PC-3 (cell line): ENCODE measurements at regions not wholly inside any gene's neighbourhood (a gene's known extent, or its start where the extent isn't known, plus 50 kb on each side); places are given as distances from the start of the nearest gene placed in this dataset.

Experiments used
- ATAC-seq: fragments of 200-7000 bp; cut with Tn5 transposase; 2 replicates; pipeline ENCODE4 v1.9.1; 2020; ENCODE audit warnings: mild to moderate bottlenecking, moderate library complexity
- BruUV-seq: library from RNA; stranded (reverse); fragments of 400-500 nt; replicated peaks from 2 replicates; lab custom pipeline; 2021; lab: Mats Ljungman, UMichigan
- CTCF ChIA-PET: fragments of 300-600 bp; sonication (Branson Sonifier 250); formaldehyde crosslinking; loops from one replicate; lab custom pipeline; 2022; ENCODE audit warnings: antibody characterized with exemption; lab: Charles Lee
- POLR2A ChIA-PET: fragments of 300-600 bp; sonication (Branson Sonifier 250); formaldehyde crosslinking; loops from one replicate; lab custom pipeline; 2022; ENCODE audit warnings: antibody characterized with exemption; ENCODE audit not compliant: unreplicated experiment; lab: Charles Lee
- DNase-seq: peaks from one replicate; pipeline ENCODE4 v3.0.0-alpha.2; 2015
- H2AFZ ChIP-seq: fragments of 300-600 bp; sonication (generic); 2 replicates; pipeline ENCODE4 v1.6.0; 2016; ENCODE audit warnings: antibody characterized with exemption, low read length
- H3F3A ChIP-seq: fragments of 300-600 bp; sonication (generic); one replicate; pipeline ENCODE4 v1.6.0; 2017; ENCODE audit warnings: antibody characterized with exemption, low read length, control low read depth, mild to moderate bottlenecking; ENCODE audit not compliant: unreplicated experiment
- H3K27ac ChIP-seq: fragments of 300-600 bp; sonication (generic); 2 replicates; pipeline ENCODE4 v1.5.1; 2016; ENCODE audit warnings: mild to moderate bottlenecking, low read length
- H3K27me3 ChIP-seq: fragments of 300-600 bp; sonication (generic); 2 replicates; pipeline ENCODE4 v1.6.1; 2016; ENCODE audit warnings: low read length, mixed read lengths
- H3K36me3 ChIP-seq: fragments of 300-600 bp; sonication (generic); 2 replicates; pipeline ENCODE4 v1.6.1; 2016; ENCODE audit warnings: low read depth, mixed run types, low read length, mixed read lengths
- H3K4me1 ChIP-seq: fragments of 300-600 bp; sonication (generic); 2 replicates; pipeline ENCODE4 v1.5.1; 2016; ENCODE audit warnings: low read length; ENCODE audit not compliant: insufficient read depth
- H3K4me2 ChIP-seq: fragments of 300-600 bp; sonication (generic); 2 replicates; pipeline ENCODE4 v1.6.0; 2016; ENCODE audit warnings: low read length
- H3K4me3 ChIP-seq: fragments of 300-600 bp; sonication (generic); 2 replicates; pipeline ENCODE4 v1.5.1; 2016; ENCODE audit warnings: mild to moderate bottlenecking, low read length, mixed read lengths
- H3K79me2 ChIP-seq: fragments of 300-600 bp; sonication (generic); 2 replicates; pipeline ENCODE4 v1.6.1; 2017; ENCODE audit warnings: low read length, mixed read lengths
- H3K9ac ChIP-seq: fragments of 300-600 bp; sonication (generic); 2 replicates; pipeline ENCODE4 v1.6.0; 2016; ENCODE audit warnings: mild to moderate bottlenecking, low read length
- H3K9me2 ChIP-seq: fragments of 300-600 bp; sonication (generic); replicated peaks from 2 replicates; pipeline ENCODE4 v1.6.1; 2016; ENCODE audit warnings: mixed run types, low read length, mixed read lengths
- H3K9me3 ChIP-seq: fragments of 300-600 bp; sonication (generic); 2 replicates; pipeline ENCODE4 v1.6.1; 2016; ENCODE audit warnings: low read length, mixed read lengths
- H4K20me1 ChIP-seq: fragments of 300-600 bp; sonication (generic); 2 replicates; pipeline ENCODE4 v1.6.1; 2016; ENCODE audit warnings: low read length, mixed read lengths
- CTCF ChIP-seq: fragments of 300-600 bp; sonication (generic); conservative IDR thresholded peaks from 2 replicates; pipeline ENCODE4 v1.5.1; 2017; ENCODE audit warnings: antibody characterized with exemption, low read depth, mild to moderate bottlenecking, low read length
- EZH2 ChIP-seq: fragments of 300-600 bp; sonication (generic); IDR thresholded peaks from one replicate; pipeline ENCODE4 v1.6.1; 2017; ENCODE audit warnings: antibody characterized with exemption, mild to moderate bottlenecking, low read length; ENCODE audit not compliant: unreplicated experiment
- EZH2phosphoT487 ChIP-seq: fragments of 300-600 bp; sonication (generic); IDR thresholded peaks from 2 replicates; pipeline ENCODE4 v1.6.1; 2018; ENCODE audit warnings: mild to moderate bottlenecking, antibody characterized with exemption, low read length, borderline replicate concordance
- intact Hi-C: fragments of 100-400 bp; cut with micrococcal nuclease; formaldehyde crosslinking; loops from 2 replicates; pipeline ENCODE4 v1.9.0; 2023

- no peaks in the 10 kb centered on the region for H3F3A ChIP-seq
- ChIA-PET POLR2A (no interaction called here), CTCF (interaction anchor here (0.6 kb wide), 1 partner anchor 65 kb away, joined by 5 read pairs; no protein-coding TSS in a partner anchor)
- no peak overlapping the region for H3K4me2 ChIP-seq
- peaks cover 15% of the 10 kb centered on the region for H3K4me1 ChIP-seq
- TF ChIP-seq CTCF: no peak
- TF ChIP-seq EZH2phosphoT487: no peak
- no peak for TF ChIP-seq EZH2
- H3K79me2 ChIP-seq: no peaks in the 10 kb centered on the region
- H3K9me2 ChIP-seq: no peaks in the 10 kb centered on the region
- DNase-seq (peak; percentile 48), ATAC-seq (peak; percentile 60; the same call in 1 of the 2 replicates)
- no peak overlapping the region for H3K4me3 ChIP-seq
- intact Hi-C loops: no loop called here
- no peak overlapping the region for H3K27ac ChIP-seq
- no peaks in the 10 kb centered on the region for H3K27me3 ChIP-seq
- H3K9ac ChIP-seq: no peak overlapping the region
- H3K9me3 ChIP-seq: no peaks in the 10 kb centered on the region
- H4K20me1 ChIP-seq: no peaks in the 10 kb centered on the region
- H3K36me3 ChIP-seq: no peaks in the 10 kb centered on the region
- no TSS peak for BruUV-seq
- H2AFZ ChIP-seq: peak overlapping the region; percentile 45; the same call in 1 of the 2 replicates
Observed at GRCh38 chr2:172239944-172240590, 137.4 kb upstream of the DLX2 start.

- DNase-seq (no peak), ATAC-seq (no peak)
- intact Hi-C loops: no loop called here
- no peaks in the 10 kb centered on the region for H3K79me2 ChIP-seq
- no peak overlapping the region for H3K4me3 ChIP-seq
- H4K20me1 ChIP-seq: no peaks in the 10 kb centered on the region
- H3K27me3 ChIP-seq: no peaks in the 10 kb centered on the region
- CTCF ChIA-PET: no interaction called here
- POLR2A ChIA-PET: no interaction called here
- H3K9me3 ChIP-seq: no peaks in the 10 kb centered on the region
- TF ChIP-seq EZH2phosphoT487: no peak
- no peak for TF ChIP-seq EZH2
- no peak for TF ChIP-seq CTCF
- H3K9me2 ChIP-seq: no peaks in the 10 kb centered on the region
- no TSS peak for BruUV-seq
- H3K4me2 ChIP-seq: no peak overlapping the region
- no peak overlapping the region for H2AFZ ChIP-seq
- peaks cover 11% of the 10 kb centered on the region; the same call in 1 of the 2 replicates for H3K4me1 ChIP-seq
- no peak overlapping the region for H3K9ac ChIP-seq
- H3K27ac ChIP-seq: no peak overlapping the region
- H3F3A ChIP-seq: no peaks in the 10 kb centered on the region
- H3K36me3 ChIP-seq: no peaks in the 10 kb centered on the region
Observed at GRCh38 chr2:172241222-172241621, 138.5 kb upstream of the DLX2 start.

GRCh38 chr2:172242471-172242870, 139.8 kb upstream of the DLX2 start:
- Histone ChIP-seq H3F3A (peaks cover 1% of the 10 kb centered on the region), H4K20me1 (no peaks in the 10 kb centered on the region), H2AFZ (no peak overlapping the region), H3K27me3 (no peaks in the 10 kb centered on the region), H3K4me2 (no peak overlapping the region), H3K79me2 (no peaks in the 10 kb centered on the region), H3K9me2 (no peaks in the 10 kb centered on the region), H3K9me3 (no peaks in the 10 kb centered on the region), H3K27ac (no peak overlapping the region), H3K9ac (no peak overlapping the region), H3K4me1 (peaks cover 23% of the 10 kb centered on the region), H3K4me3 (no peak overlapping the region), H3K36me3 (no peaks in the 10 kb centered on the region)
- ChIA-PET POLR2A (no interaction called here), CTCF (no interaction called here)
- intact Hi-C loops: no loop called here
- BruUV-seq: no TSS peak
- ATAC-seq (no peak), DNase-seq (no peak)
- no peak for TF ChIP-seq EZH2phosphoT487
- TF ChIP-seq EZH2: no peak
